Endothelial cell (in vitro differentiated cells): ENCODE measurements at regions not wholly inside any gene's neighbourhood (a gene's known extent, or its start where the extent isn't known, plus 50 kb on each side); places are given as distances from the start of the nearest gene placed in this dataset.
A peak's percentile ranks its signal among the peaks of the same experiment; 100 is the strongest.

ENCODE experiments used
- DNase-seq: peaks from one replicate; pipeline ENCODE4 v3.0.0; 2021; ENCODE audit warnings: low spot score
- H3K27ac Mint-ChIP-seq: one replicate; pipeline ENCODE4 v1.8.0; 2021; ENCODE audit warnings: mixed read lengths, inconsistent platforms; ENCODE audit not compliant: unreplicated experiment
- H3K27me3 Mint-ChIP-seq: one replicate; pipeline ENCODE4 v1.8.0; 2021; ENCODE audit warnings: mild to moderate bottlenecking, moderate library complexity, mixed read lengths, inconsistent platforms; ENCODE audit not compliant: unreplicated experiment
- H3K36me3 Mint-ChIP-seq: one replicate; pipeline ENCODE4 v1.8.0; 2021; ENCODE audit warnings: mild to moderate bottlenecking, low read depth, mixed read lengths, inconsistent platforms; ENCODE audit not compliant: unreplicated experiment
- H3K4me1 Mint-ChIP-seq: one replicate; pipeline ENCODE4 v1.8.0; 2021; ENCODE audit warnings: mild to moderate bottlenecking, mixed read lengths, inconsistent platforms; ENCODE audit not compliant: unreplicated experiment
- H3K4me3 Mint-ChIP-seq: one replicate; pipeline ENCODE4 v1.8.0; 2021; ENCODE audit warnings: mild to moderate bottlenecking, mixed read lengths, inconsistent platforms; ENCODE audit not compliant: unreplicated experiment
- H3K9me3 Mint-ChIP-seq: one replicate; pipeline ENCODE4 v1.8.0; 2021; ENCODE audit warnings: mixed read lengths, inconsistent platforms; ENCODE audit not compliant: unreplicated experiment
- TF ChIP-seq, protein P1 (sequence below): fragments of 200-600 bp; sonication (generic); IDR thresholded peaks from one replicate; pipeline ENCODE4 v1.5.0; 2021; ENCODE audit warnings: antibody characterized with exemption; ENCODE audit not compliant: unreplicated experiment

DNA sequence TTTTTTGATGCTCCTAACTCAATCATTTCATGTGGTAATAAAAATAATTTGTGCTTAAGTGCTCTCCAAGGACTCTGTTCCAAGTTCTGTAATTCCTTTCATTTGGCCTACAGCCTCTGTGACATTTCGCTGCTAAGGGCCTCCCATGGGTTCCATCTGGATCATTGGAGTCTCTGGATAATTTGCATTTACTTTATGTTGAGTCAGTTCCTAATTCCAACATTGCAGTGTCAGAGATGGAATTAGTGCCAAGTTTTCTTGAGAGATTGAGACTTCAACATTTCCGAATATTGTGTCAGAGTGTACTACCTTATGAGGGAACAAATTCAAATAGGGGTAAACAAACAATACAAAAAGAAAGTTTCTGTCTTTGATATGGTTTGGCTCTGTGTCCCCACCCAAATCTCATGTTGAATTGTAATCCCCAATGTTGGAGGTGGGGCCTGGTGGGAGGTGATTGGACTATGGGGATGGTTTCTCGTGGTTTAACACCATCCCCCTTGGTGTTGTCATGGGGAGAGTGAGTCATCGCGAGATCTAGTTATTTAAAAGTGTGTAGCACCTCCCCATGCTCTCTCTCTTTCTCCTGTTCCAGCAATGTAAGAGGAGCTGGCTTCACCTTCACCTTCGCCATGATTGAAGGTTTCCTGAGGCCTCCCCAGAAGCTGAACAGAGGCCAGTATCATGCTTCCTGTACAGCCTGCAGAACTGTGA is 244.1 kb upstream of the TBX18 start:
- no peak for DNase-seq
- Mint-ChIP-seq H3K9me3 (no peaks in the 10 kb centered on the region), H3K4me1 (peaks cover 25% of the 10 kb centered on the region), H3K36me3 (no peaks in the 10 kb centered on the region), H3K4me3 (no peak overlapping the region), H3K27ac (no peak overlapping the region), H3K27me3 (peaks cover 2% of the 10 kb centered on the region)
- TF ChIP-seq, protein P1, sequence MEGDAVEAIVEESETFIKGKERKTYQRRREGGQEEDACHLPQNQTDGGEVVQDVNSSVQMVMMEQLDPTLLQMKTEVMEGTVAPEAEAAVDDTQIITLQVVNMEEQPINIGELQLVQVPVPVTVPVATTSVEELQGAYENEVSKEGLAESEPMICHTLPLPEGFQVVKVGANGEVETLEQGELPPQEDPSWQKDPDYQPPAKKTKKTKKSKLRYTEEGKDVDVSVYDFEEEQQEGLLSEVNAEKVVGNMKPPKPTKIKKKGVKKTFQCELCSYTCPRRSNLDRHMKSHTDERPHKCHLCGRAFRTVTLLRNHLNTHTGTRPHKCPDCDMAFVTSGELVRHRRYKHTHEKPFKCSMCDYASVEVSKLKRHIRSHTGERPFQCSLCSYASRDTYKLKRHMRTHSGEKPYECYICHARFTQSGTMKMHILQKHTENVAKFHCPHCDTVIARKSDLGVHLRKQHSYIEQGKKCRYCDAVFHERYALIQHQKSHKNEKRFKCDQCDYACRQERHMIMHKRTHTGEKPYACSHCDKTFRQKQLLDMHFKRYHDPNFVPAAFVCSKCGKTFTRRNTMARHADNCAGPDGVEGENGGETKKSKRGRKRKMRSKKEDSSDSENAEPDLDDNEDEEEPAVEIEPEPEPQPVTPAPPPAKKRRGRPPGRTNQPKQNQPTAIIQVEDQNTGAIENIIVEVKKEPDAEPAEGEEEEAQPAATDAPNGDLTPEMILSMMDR: no peak

DNA sequence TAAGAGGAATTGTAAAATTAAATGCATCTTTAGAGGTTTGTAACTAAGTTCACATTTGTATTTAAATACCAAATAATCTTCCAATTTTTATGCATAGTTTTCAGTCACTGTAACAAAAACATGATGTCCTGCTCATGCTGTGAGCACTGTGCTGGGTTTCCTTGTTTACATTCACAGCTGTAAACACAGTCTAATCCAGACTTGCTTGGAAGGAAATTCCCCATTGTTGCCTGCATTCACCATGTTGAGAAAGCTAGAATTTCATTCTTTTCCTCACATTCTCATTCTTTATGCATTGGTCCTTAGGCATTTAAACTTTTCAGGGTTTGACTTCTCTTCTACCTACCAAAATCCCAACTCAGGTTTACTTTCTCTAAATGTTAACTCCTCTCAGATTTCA is 242.0 kb upstream of the TBX18 start:
- DNase-seq: no peak
- Mint-ChIP-seq H3K4me3 (no peak overlapping the region), H3K9me3 (no peaks in the 10 kb centered on the region), H3K36me3 (no peaks in the 10 kb centered on the region), H3K27me3 (no peaks in the 10 kb centered on the region), H3K4me1 (peaks cover 25% of the 10 kb centered on the region), H3K27ac (peak overlapping the region; percentile 75)
- TF ChIP-seq, protein P1: no peak

DNA sequence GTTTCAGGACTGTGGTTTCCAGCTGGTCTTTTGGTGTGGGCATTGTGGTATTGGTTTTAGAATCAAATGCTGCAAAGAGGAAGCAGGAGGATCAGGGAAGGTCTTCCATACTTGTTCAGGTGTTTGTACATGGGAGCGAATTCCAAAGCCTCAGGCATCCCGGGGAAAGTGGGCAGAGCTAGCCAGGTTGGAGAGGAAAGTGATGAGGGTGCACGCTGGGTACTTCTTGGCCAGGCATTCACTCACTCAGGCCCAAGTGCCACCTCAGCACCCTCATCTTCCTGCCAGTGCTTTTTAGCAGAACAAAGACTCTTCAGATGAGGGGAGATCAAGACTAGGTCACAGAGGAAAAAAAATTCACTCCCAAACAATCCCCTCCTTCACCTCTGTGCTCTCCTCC is 241.1 kb upstream of the TBX18 start:
- H3K36me3 Mint-ChIP-seq: no peaks in the 10 kb centered on the region
- H3K4me3 Mint-ChIP-seq: no peak overlapping the region
- H3K9me3 Mint-ChIP-seq: no peaks in the 10 kb centered on the region
- H3K27ac Mint-ChIP-seq: peak overlapping the region; percentile 52
- TF ChIP-seq, protein P1: no peak
- H3K4me1 Mint-ChIP-seq: peaks cover 25% of the 10 kb centered on the region
- no peaks in the 10 kb centered on the region for H3K27me3 Mint-ChIP-seq
- no peak for DNase-seq

DNA sequence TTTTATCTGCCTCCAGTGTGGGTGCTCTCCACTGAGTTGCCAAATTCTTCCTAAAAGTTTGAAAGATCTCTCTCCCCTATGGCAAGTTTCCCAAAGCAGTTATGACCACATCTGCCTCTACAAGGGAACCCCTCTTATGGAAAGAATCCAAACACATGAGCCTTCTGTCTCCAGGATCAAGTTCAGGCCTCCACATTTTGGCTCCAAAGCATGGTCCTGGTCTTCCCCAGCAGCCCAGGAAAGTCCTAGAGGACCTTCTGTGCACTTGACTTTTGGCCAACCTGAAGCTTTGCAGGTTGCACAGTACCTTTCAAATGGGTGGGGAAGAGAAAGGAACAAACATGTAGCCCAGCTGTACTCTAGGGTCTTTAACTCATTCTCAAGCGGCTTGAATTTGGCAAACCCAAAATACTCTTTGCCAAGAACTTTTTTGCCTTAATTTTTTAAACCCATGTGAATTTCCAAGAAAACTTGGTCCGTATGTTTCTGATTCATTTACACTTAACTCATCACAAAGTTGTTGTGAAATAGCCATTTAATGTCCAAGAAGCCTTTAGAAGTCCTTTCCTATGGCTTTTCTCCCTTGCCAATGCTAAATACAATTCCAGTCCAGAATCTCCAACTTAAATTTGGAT is 240.1 kb upstream of the TBX18 start:
- H3K4me3 Mint-ChIP-seq: no peak overlapping the region
- TF ChIP-seq, protein P1: no peak
- no peaks in the 10 kb centered on the region for H3K27me3 Mint-ChIP-seq
- no peak overlapping the region for H3K27ac Mint-ChIP-seq
- H3K36me3 Mint-ChIP-seq: no peaks in the 10 kb centered on the region
- peaks cover 25% of the 10 kb centered on the region for H3K4me1 Mint-ChIP-seq
- H3K9me3 Mint-ChIP-seq: no peaks in the 10 kb centered on the region
- DNase-seq: no peak

DNA sequence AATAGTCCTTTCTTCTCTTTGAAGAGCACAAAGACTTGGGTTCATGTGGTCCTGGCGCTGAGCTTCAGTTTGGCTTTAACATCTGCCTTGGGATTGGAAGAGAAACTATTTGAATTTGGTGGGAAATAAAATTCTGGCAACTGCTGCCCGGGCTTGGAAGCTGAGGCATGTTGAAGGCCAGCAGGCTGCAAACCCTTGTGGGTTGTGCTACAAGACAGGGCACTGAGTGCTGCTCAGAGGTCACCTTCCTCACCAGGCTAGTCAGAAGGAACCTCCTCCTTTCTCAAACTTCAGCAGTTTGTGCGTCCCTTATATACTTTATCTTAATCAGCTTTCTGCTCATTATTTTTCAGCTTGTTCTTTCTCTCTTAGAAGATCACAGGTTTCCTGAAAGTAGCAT is 238.4 kb upstream of the TBX18 start:
- H3K9me3 Mint-ChIP-seq: no peaks in the 10 kb centered on the region
- TF ChIP-seq, protein P1: no peak
- H3K4me1 Mint-ChIP-seq: peaks cover 25% of the 10 kb centered on the region
- no peaks in the 10 kb centered on the region for H3K27me3 Mint-ChIP-seq
- no peaks in the 10 kb centered on the region for H3K36me3 Mint-ChIP-seq
- no peak overlapping the region for H3K4me3 Mint-ChIP-seq
- no peak for DNase-seq
- H3K27ac Mint-ChIP-seq: no peak overlapping the region
